Erythroblast (primary cell): ENCODE measurements at regions not wholly inside any gene's neighbourhood (a gene's known extent, or its start where the extent isn't known, plus 50 kb on each side); places are given as distances from the start of the nearest gene placed in this dataset.

Experiments
- GATA1 ChIP-seq: IDR thresholded peaks from 2 replicates; pipeline ENCODE4 v1.6.1; 2011; ENCODE audit warnings: low read depth, mild to moderate bottlenecking, control low read depth, low read length, moderate library complexity
- POLR2A ChIP-seq: IDR thresholded peaks from 2 replicates; pipeline ENCODE4 v1.6.1; 2011; ENCODE audit warnings: mild to moderate bottlenecking, low read length

- TF ChIP-seq POLR2A (no peak), GATA1 (no peak)
Measured at GRCh38 chr15:47402829-47403228, 314.5 kb upstream of the SEMA6D start.
